RKO (cell line): ENCODE measurements at regions not wholly inside any gene's neighbourhood (a gene's known extent, or its start where the extent isn't known, plus 50 kb on each side); places are given as distances from the start of the nearest gene placed in this dataset.
"Not testable (repeated sequence)": the region's sequence is repeated elsewhere in the genome, so short reads cannot be mapped to it uniquely, and the experiment has no call there.

Experiments
- DNase-seq: peaks from one replicate; pipeline ENCODE4 v3.0.0-alpha.2; 2016; ENCODE audit warnings: low spot score

- DNase-seq, result no peak
Observed at GRCh38 chr18:14936313-14936712, 188.3 kb downstream of the ANKRD30B start.

DNA sequence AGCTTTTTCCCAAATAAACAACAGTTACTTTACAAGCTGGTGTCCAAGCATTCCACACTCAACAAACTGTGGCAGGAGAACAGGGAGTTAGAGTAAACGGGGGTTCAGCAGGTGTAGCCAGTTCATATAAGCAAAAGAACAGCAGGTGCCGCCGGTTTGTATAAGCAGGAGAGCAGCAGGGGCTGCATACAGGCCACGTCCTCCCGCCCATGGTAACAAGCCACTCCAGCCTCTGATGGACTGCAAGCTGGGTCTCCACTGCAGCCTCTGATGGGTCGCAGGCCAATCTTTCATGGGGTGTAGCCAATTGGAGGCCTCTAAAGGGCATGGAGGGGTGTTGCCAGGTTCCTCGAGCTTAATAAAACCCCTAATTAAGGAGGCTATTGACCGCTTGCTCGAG is 189.3 kb downstream of the ANKRD30B start:
- DNase-seq, result no peak

- no peak for DNase-seq
Observed at GRCh38 chr18:14939141-14939540, 191.2 kb downstream of the ANKRD30B start.

- DNase-seq, result not testable (repeated sequence)
Observed at GRCh38 chr18:14940106-14940505, 192.1 kb downstream of the ANKRD30B start.

GRCh38 chr18:14940735-14941134 is 192.8 kb downstream of the ANKRD30B start:
- DNase-seq, result no peak

GRCh38 chr18:14941256-14941655 is 193.3 kb downstream of the ANKRD30B start:
- DNase-seq, result no peak

- no peak for DNase-seq
Observed at GRCh38 chr18:14941792-14942191, 193.8 kb downstream of the ANKRD30B start.

GRCh38 chr18:14942275-14942674 is 194.3 kb downstream of the ANKRD30B start:
- no peak for DNase-seq

DNA sequence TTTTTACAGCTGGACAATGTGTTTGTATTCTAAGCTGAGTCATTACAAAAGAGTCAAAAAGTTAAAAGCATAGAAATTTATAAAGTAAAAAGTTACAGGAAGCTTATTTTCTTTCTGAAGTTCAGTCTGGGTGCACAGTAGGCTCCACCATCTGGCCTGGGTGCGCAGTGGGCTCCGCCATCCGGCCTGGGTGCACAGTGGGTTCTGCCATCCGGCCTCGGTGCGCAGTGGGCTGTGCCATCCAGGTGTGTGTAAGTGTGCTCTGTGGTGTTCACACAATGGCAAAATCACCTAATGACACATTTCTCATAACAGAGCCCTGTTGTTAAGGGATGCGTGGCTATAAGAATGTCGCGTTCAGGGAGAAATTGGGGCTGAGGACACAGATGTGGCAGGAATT is 195.5 kb downstream of the ANKRD30B start:
- DNase-seq, result no peak

- DNase-seq, result no peak
Observed at GRCh38 chr18:14943967-14944636, 196.1 kb downstream of the ANKRD30B start.

- no peak for DNase-seq
Observed at GRCh38 chr18:14944838-14945237, 196.9 kb downstream of the ANKRD30B start.

DNA sequence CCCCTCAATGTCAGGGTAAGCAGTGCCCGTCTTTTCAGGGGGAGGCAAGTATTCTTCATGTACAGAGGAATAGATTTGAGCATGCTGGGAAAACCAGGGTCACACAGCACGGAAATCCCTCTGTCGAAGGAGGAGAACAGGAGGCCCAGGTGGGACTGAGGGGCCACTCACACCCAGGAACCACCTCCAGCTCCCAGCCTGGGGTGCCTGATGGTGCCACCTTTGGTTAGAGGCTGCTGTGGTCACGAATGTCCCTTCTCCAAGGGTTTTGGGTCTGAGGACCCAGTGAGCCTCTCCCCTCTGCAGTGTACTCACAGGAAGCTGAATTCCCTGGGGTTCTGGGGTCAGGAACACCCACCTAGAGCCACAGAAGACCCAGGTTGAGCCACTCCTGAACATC is 197.3 kb downstream of the ANKRD30B start:
- no peak for DNase-seq

- DNase-seq, result no peak
Observed at GRCh38 chr18:14945984-14946383, 198.0 kb downstream of the ANKRD30B start.

DNA sequence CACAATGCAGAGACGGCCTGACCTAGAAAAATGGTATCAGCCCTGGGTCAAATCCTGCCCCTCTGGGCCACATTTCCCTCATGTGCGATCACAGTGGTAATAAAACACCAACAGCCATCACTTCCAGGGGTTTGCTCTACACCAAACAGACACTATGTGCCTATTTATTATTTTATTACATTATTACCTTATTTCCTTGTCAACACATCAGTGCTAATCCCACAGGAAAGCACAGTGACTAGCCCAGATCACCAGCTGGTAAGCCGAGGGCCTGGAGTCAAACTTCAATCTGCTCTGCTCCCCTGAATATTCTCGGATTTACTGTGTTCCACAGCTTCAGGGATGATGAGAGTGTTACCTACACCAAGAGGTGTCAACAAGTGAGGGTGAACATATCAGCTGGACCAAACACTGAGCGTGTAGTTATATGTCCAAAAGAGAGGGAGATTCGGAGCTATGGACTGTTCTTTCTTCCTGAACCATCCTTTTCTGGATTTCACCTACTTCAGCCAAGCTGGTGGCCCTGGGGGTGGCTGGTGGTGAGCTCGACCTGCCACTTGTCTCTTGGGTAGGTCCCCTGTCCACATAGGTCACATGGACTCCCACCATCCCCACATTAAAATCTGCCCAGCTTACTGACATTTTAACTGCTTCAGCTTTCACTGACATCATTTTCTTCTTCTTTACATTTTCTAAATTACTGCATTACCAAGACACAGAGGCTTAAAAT is 198.9 kb downstream of the ANKRD30B start:
- not testable (repeated sequence) for DNase-seq

GRCh38 chr18:14947482-14948162 is 199.7 kb downstream of the ANKRD30B start:
- DNase-seq, result no peak

DNA sequence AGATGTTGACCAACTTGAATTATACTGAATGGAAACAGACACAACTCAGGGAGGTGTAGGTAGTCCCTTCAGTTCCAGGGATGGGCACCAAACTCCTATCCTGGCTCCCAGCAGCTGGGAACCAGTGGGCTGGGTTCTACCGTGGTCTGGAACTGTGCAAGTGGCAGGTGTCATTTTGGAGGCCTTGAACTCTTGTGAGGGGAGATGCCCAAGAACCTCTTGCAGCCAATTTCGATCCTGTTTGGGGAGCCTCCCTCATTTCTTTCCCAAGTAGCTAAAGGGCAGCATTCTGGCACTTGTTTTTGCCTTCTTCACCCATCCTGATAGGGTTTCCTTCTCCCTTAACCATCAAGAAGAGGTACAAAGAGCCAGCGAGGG is 200.2 kb downstream of the ANKRD30B start:
- DNase-seq, result no peak

- no peak for DNase-seq
Observed at GRCh38 chr18:14949800-14950664, 202.1 kb downstream of the ANKRD30B start.

DNA sequence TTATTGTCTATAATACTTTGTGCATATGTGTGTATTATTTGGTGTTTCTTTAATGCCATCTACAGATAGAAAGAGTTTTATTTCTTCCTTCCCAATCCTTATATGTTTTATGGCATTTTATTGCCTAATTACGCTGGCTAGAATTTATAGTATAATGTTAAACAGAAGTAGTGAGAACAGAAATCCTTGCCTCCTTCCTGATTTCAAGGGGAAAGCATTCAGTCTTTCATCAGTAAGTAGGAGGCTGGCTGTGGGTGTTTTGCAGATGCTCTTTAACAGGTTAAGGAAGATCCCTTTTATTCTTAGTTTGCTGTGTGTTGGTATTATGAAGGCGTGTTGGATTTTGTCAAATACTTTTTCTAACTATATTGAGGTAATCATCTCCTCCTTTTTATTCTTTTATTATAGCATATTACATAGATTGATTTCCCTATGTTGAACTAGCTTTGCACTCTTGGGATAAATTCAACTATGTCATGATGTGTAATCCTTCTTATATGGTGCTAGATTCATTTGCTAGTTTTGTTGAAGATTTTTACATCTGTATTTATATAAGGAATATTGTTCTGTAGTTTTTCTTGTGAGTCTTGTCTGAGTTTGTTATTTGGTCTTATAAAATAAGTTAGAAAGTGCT is 204.6 kb downstream of the ANKRD30B start:
- DNase-seq, result not testable (repeated sequence)

DNA sequence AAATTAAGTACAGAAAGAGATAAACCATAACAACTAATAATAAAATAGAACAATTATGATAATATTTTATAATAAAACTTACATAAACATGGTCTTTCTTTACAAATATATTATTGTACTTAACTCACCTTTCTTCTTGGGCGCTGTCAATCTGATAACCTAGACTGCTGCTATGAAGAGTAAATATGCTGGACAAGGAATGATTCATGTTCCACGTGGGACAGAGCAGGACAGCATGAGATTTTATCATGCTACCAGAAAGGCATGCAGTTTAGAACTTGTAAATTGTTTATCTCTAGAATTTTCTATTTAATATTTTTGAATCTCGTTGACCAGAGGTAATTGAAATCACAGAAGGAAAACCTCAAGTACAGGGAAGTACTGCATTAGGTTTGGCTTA is 210.7 kb downstream of the ANKRD30B start:
- DNase-seq, result no peak

DNA sequence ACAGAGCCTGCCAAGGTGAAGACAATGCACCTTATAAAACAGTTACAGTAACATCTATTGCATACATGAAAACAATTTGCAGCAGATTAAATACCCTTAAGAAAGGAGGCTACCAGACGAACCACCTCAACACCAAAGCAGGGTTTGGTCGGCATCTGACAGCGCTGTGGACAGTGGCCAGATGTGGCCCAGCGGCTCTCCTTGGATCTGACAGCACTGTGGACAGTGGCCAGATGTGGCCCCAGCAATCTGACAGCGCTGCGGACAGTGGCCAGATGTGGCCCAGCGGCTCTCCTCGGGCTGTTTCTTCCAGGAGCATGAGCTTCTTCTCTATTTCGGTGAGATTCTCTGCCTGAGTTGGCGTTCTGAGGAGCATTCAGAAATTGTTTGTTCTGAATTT is 211.6 kb downstream of the ANKRD30B start:
- DNase-seq, result no peak

GRCh38 chr18:14961991-14962390 is 214.0 kb downstream of the ANKRD30B start:
- DNase-seq, result no peak

- no peak for DNase-seq
Observed at GRCh38 chr18:14962626-14963025, 214.7 kb downstream of the ANKRD30B start.
